IMR-90 (cell line): ENCODE measurements at regions not wholly inside any gene's neighbourhood (a gene's known extent, or its start where the extent isn't known, plus 50 kb on each side); places are given as distances from the start of the nearest gene placed in this dataset.

Source experiments
- ATAC-seq: fragments of 200-7000 bp; cut with Tn5 transposase; 2 replicates; pipeline ENCODE4 v1.9.1; 2020; ENCODE audit warnings: low read depth, mild to moderate bottlenecking, moderate library complexity
- BruUV-seq: library from RNA; stranded (reverse); fragments of 400-500 nt; replicated peaks from 2 replicates; lab custom pipeline; 2021; lab: Mats Ljungman, UMichigan
- CTCF ChIA-PET: fragments of 300-600 bp; formaldehyde crosslinking; extraction: SDS; loops from one replicate; lab custom pipeline; 2021; ENCODE audit warnings: antibody characterized with exemption; lab: Yijun Ruan, JAX
- POLR2A ChIA-PET: fragments of 300-600 bp; sonication (Branson Sonifier 250); formaldehyde crosslinking; loops from one replicate; lab custom pipeline; 2022; ENCODE audit warnings: antibody characterized with exemption; ENCODE audit not compliant: unreplicated experiment; lab: Charles Lee
- DNase-seq: peaks from one replicate; pipeline ENCODE4 v3.0.0; 2013
- H2AFZ ChIP-seq: replicated peaks from 2 replicates; pipeline ENCODE3; 2013; ENCODE audit warnings: low read length, mild to moderate bottlenecking; ENCODE audit not compliant: poor library complexity
- H2AK5ac ChIP-seq: 2 replicates; pipeline ENCODE4 v1.6.1; 2013; ENCODE audit warnings: low read depth, low read length, inconsistent platforms
- H2AK9ac ChIP-seq: replicated peaks from 2 replicates; pipeline ENCODE3; 2013; ENCODE audit warnings: mild to moderate bottlenecking, low read depth, low read length, moderate library complexity; ENCODE audit not compliant: poor library complexity
- H2BK120ac ChIP-seq: 2 replicates; pipeline ENCODE4 v1.6.1; 2013; ENCODE audit warnings: low read depth, low read length, inconsistent platforms
- H2BK15ac ChIP-seq: 3 replicates; pipeline ENCODE4 v1.6.1; 2013; ENCODE audit warnings: low read depth, low read length, inconsistent platforms
- H2BK20ac ChIP-seq: 2 replicates; pipeline ENCODE4 v1.6.1; 2013; ENCODE audit warnings: low read depth, mild to moderate bottlenecking, inconsistent platforms, low read length, moderate library complexity
- H2BK5ac ChIP-seq: 2 replicates; pipeline ENCODE4 v1.6.1; 2013; ENCODE audit warnings: mild to moderate bottlenecking, low read depth, low read length, inconsistent platforms; ENCODE audit not compliant: poor library complexity, severe bottlenecking
- H3K14ac ChIP-seq: replicated peaks from 2 replicates; pipeline ENCODE4 v1.6.1; 2013; ENCODE audit warnings: low read depth, low read length, inconsistent platforms
- H3K18ac ChIP-seq: 2 replicates; pipeline ENCODE4 v1.6.1; 2013; ENCODE audit warnings: low read depth, low read length, control low read depth
- H3K23ac ChIP-seq: 2 replicates; pipeline ENCODE4 v1.6.1; 2013; ENCODE audit warnings: low read depth, low read length, inconsistent platforms
- H3K27ac ChIP-seq: 2 replicates; pipeline ENCODE4 v1.5.1; 2013; ENCODE audit warnings: mild to moderate bottlenecking, control low read depth, low read length; ENCODE audit not compliant: insufficient read depth
- H3K27me3 ChIP-seq: 2 replicates; pipeline ENCODE4 v1.6.1; 2013; ENCODE audit warnings: low read length; ENCODE audit not compliant: control insufficient read depth, insufficient read depth
- H3K36me3 ChIP-seq: 2 replicates; pipeline ENCODE4 v1.6.1; 2013; ENCODE audit warnings: low read length, mixed read lengths; ENCODE audit not compliant: control insufficient read depth, insufficient read depth
- H3K4ac ChIP-seq: 2 replicates; pipeline ENCODE4 v1.6.1; 2013; ENCODE audit warnings: low read depth, low read length, inconsistent platforms
- H3K4me1 ChIP-seq: 2 replicates; pipeline ENCODE4 v1.6.1; 2013; ENCODE audit warnings: low read length, mixed read lengths; ENCODE audit not compliant: control insufficient read depth, insufficient read depth
- H3K4me2 ChIP-seq: 2 replicates; pipeline ENCODE4 v1.6.1; 2013; ENCODE audit warnings: low read depth, mild to moderate bottlenecking, control low read depth, low read length, moderate library complexity
- H3K4me3 ChIP-seq: 2 replicates; pipeline ENCODE4 v1.5.1; 2013; ENCODE audit warnings: low read depth, mild to moderate bottlenecking, control low read depth, low read length, moderate library complexity; ENCODE audit not compliant: insufficient read depth
- H3K56ac ChIP-seq: 2 replicates; pipeline ENCODE4 v1.6.1; 2013; ENCODE audit warnings: low read length, inconsistent platforms; ENCODE audit not compliant: insufficient read depth; ENCODE audit errors: extremely low read depth
- H3K79me1 ChIP-seq, 2 experiments: 2 replicates each; pipeline ENCODE4 v1.6.1; 2013; ENCODE audit warnings: low read length in 2 of 2, inconsistent platforms in 1 of 2, low read depth in 1 of 2
- H3K9ac ChIP-seq: 2 replicates; pipeline ENCODE4 v1.6.1; 2013; ENCODE audit warnings: low read depth, low read length, control low read depth
- H3K9me1 ChIP-seq: 2 replicates; pipeline ENCODE4 v1.6.1; 2013; ENCODE audit warnings: low read length, inconsistent platforms; ENCODE audit not compliant: insufficient read depth
- H3K9me3 ChIP-seq: 2 replicates; pipeline ENCODE4 v1.6.1; 2013; ENCODE audit warnings: low read length; ENCODE audit not compliant: control insufficient read depth, insufficient read depth
- H4K20me1 ChIP-seq: 2 replicates; pipeline ENCODE4 v1.6.1; 2013; ENCODE audit warnings: low read length, inconsistent platforms; ENCODE audit not compliant: insufficient read depth
- H4K5ac ChIP-seq: 2 replicates; pipeline ENCODE4 v1.6.1; 2013; ENCODE audit warnings: mild to moderate bottlenecking, low read depth, low read length, control low read depth
- H4K8ac ChIP-seq, 2 experiments: 2 replicates each; pipeline ENCODE4 v1.6.1; 2013; ENCODE audit warnings: low read depth in 2 of 2, low read length in 2 of 2, control low read depth in 1 of 2, inconsistent platforms in 1 of 2
- H4K91ac ChIP-seq: 2 replicates; pipeline ENCODE4 v1.6.1; 2013; ENCODE audit warnings: low read depth, low read length, inconsistent platforms; ENCODE audit not compliant: insufficient read depth
- BHLHE40 ChIP-seq: fragments of 150-350 bp; IDR thresholded peaks from 2 replicates; pipeline ENCODE4 v1.6.1; 2016; ENCODE audit warnings: mild to moderate bottlenecking, low read depth, low read length
- CEBPB ChIP-seq: IDR thresholded peaks from 2 replicates; pipeline ENCODE4 v1.6.1; 2012; ENCODE audit warnings: low read depth, low read length, improper control_type of control experiment
- CHD1 ChIP-seq: IDR thresholded peaks from 2 replicates; pipeline ENCODE4 v1.6.1; 2012; ENCODE audit warnings: low read depth, low read length, improper control_type of control experiment
- ELK1 ChIP-seq: fragments of 150-350 bp; IDR thresholded peaks from 2 replicates; pipeline ENCODE4 v1.6.1; 2016; ENCODE audit warnings: low read depth, mild to moderate bottlenecking, low read length, moderate library complexity, borderline replicate concordance
- FOS ChIP-seq: fragments of 150-350 bp; IDR thresholded peaks from 2 replicates; pipeline ENCODE4 v1.6.1; 2016; ENCODE audit warnings: low read depth, low read length
- MAFK ChIP-seq: IDR thresholded peaks from 2 replicates; pipeline ENCODE4 v1.6.1; 2012; ENCODE audit warnings: low read depth, low read length, improper control_type of control experiment
- MAZ ChIP-seq: IDR thresholded peaks from 2 replicates; pipeline ENCODE4 v1.6.1; 2012; ENCODE audit warnings: low read depth, mild to moderate bottlenecking, low read length, improper control_type of control experiment, moderate library complexity, borderline replicate concordance
- MXI1 ChIP-seq: IDR thresholded peaks from 2 replicates; pipeline ENCODE4 v1.6.1; 2012; ENCODE audit warnings: low read depth, mild to moderate bottlenecking, low read length, moderate library complexity, borderline replicate concordance
- NFE2L2 ChIP-seq: fragments of 150-350 bp; IDR thresholded peaks from 2 replicates; pipeline ENCODE4 v1.6.1; 2016; ENCODE audit warnings: low read depth, mild to moderate bottlenecking, low read length
- POLR2A ChIP-seq: IDR thresholded peaks from 2 replicates; pipeline ENCODE4 v1.6.1; 2012; ENCODE audit warnings: mild to moderate bottlenecking, low read depth, low read length
- RAD21 ChIP-seq: IDR thresholded peaks from 2 replicates; pipeline ENCODE4 v1.6.1; 2012; ENCODE audit warnings: low read length, improper control_type of control experiment
- RCOR1 ChIP-seq: IDR thresholded peaks from 2 replicates; pipeline ENCODE4 v1.6.1; 2012; ENCODE audit warnings: mild to moderate bottlenecking, low read length, improper control_type of control experiment; ENCODE audit not compliant: insufficient replicate concordance
- RFX5 ChIP-seq: IDR thresholded peaks from 2 replicates; pipeline ENCODE4 v1.8.0; 2012; ENCODE audit warnings: low read depth, mild to moderate bottlenecking, low read length, moderate library complexity
- SMC3 ChIP-seq: fragments of 150-350 bp; IDR thresholded peaks from 2 replicates; pipeline ENCODE4 v1.6.1; 2016; ENCODE audit warnings: low read depth, mild to moderate bottlenecking, antibody characterized with exemption, low read length, moderate library complexity
- WGBS, 2 experiments: methylation state at CpG; one replicate each; pipeline versions ENCODE4 v1.1.5 to v1.1.7; 2013; ENCODE audit warnings: missing lambda C conversion rate in 2 of 2; ENCODE audit not compliant: insufficient read length in 1 of 2; ENCODE audit errors: extremely low coverage in 2 of 2; 5-methylcytosine and 5-hydroxymethylcytosine counted together
- dilution Hi-C: fragments of 300-500 bp; cut with HindIII; formaldehyde crosslinking; loops from one replicate; pipeline ENCODE4 v1.14.3; 2018; ENCODE audit warnings: low sequenced_read_pairs; ENCODE audit not compliant: unreplicated experiment
- in situ Hi-C: fragments of 300-500 bp; cut with MboI; formaldehyde crosslinking; loops from 3 replicates; pipeline ENCODE4 v1.14.3; 2019; ENCODE audit warnings: low sequenced_read_pairs, inconsistent platforms, mixed read lengths
- intact Hi-C: fragments of 100-400 bp; cut with micrococcal nuclease; formaldehyde crosslinking; loops from 2 replicates; pipeline ENCODE4 v1.10.0; 2022
- TF ChIP-seq, protein P1 (sequence below): fragments of 150-350 bp; IDR thresholded peaks from 2 replicates; pipeline ENCODE4 v1.6.1; 2017; ENCODE audit warnings: mild to moderate bottlenecking, antibody characterized with exemption, low read length, low read depth
- TF ChIP-seq, protein P2 (sequence below): conservative IDR thresholded peaks from 2 replicates; pipeline ENCODE4 v1.5.1; 2012; ENCODE audit warnings: mild to moderate bottlenecking, low read depth, low read length, improper control_type of control experiment

DNA sequence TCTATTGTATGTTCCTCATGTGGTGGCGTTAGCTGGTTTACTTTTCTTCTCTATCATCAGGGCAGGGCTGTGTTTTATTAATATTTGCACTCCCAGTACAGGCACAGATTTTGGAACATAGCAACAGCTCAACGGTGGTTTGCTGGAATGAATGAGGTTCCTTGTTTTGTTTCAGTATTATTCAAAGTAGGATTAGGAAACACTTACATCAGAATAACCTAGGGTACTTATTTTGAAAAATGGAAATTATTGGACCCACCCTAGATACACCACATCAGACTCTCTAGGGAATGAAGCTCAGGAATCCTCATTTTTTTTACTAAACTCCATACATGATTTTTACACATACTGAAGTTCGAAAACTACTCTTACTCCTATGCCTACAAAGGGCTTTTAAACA lies 108.8 kb upstream of the ENPEP start:
- Histone ChIP-seq H3K9ac (no peak overlapping the region), H4K5ac (no peak overlapping the region), H2AFZ (no peak overlapping the region), H3K9me3 (no peaks in the 10 kb centered on the region), H3K36me3 (no peaks in the 10 kb centered on the region), H3K4ac (no peak overlapping the region), H4K91ac (no peak overlapping the region), H3K27me3 (no peaks in the 10 kb centered on the region), H3K4me3 (no peak overlapping the region), H2AK9ac (no peak overlapping the region), H2BK15ac (no peak overlapping the region), H4K20me1 (no peaks in the 10 kb centered on the region), H2BK5ac (no peak overlapping the region), H2AK5ac (no peak overlapping the region), H4K8ac (no peak overlapping the region), H3K79me1 (no peaks in the 10 kb centered on the region), H3K9me1 (no peaks in the 10 kb centered on the region), H3K4me1 (no peaks in the 10 kb centered on the region), H3K18ac (no peak overlapping the region), H3K27ac (no peak overlapping the region), H3K4me2 (no peak overlapping the region), H3K14ac (no peak overlapping the region), H3K56ac (no peak overlapping the region), H2BK20ac (no peak overlapping the region), H2BK120ac (no peak overlapping the region), H3K23ac (no peak overlapping the region)
- POLR2A ChIA-PET, result no interaction called here
- WGBS, 2 experiments, result 60% methylated on average over 1 of the region's 3 CpGs; no CpG with 5 or more reads in 1 of the 2 experiments
- ATAC-seq, result no peak
- no peak for DNase-seq
- dilution Hi-C loops, result no loop called here
- TF ChIP-seq NFE2L2 (no peak), RFX5 (no peak), MXI1 (no peak), POLR2A (no peak), MAZ (no peak), CHD1 (no peak), ELK1 (no peak), MAFK (no peak), FOS (no peak), CEBPB (no peak), BHLHE40 (no peak), RCOR1 (no peak), RAD21 (no peak), SMC3 (no peak)
- TF ChIP-seq, protein P1, sequence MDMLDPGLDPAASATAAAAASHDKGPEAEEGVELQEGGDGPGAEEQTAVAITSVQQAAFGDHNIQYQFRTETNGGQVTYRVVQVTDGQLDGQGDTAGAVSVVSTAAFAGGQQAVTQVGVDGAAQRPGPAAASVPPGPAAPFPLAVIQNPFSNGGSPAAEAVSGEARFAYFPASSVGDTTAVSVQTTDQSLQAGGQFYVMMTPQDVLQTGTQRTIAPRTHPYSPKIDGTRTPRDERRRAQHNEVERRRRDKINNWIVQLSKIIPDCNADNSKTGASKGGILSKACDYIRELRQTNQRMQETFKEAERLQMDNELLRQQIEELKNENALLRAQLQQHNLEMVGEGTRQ, result no peak
- TF ChIP-seq, protein P2, sequence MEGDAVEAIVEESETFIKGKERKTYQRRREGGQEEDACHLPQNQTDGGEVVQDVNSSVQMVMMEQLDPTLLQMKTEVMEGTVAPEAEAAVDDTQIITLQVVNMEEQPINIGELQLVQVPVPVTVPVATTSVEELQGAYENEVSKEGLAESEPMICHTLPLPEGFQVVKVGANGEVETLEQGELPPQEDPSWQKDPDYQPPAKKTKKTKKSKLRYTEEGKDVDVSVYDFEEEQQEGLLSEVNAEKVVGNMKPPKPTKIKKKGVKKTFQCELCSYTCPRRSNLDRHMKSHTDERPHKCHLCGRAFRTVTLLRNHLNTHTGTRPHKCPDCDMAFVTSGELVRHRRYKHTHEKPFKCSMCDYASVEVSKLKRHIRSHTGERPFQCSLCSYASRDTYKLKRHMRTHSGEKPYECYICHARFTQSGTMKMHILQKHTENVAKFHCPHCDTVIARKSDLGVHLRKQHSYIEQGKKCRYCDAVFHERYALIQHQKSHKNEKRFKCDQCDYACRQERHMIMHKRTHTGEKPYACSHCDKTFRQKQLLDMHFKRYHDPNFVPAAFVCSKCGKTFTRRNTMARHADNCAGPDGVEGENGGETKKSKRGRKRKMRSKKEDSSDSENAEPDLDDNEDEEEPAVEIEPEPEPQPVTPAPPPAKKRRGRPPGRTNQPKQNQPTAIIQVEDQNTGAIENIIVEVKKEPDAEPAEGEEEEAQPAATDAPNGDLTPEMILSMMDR, result no peak
- CTCF ChIA-PET, result no interaction called here
- intact Hi-C loops, result no loop called here
- in situ Hi-C loops, result no loop called here
- no TSS peak for BruUV-seq
